Chondrocyte (in vitro differentiated cells): ENCODE measurements at regions not wholly inside any gene's neighbourhood (a gene's known extent, or its start where the extent isn't known, plus 50 kb on each side); places are given as distances from the start of the nearest gene placed in this dataset.
A peak's percentile ranks its signal among the peaks of the same experiment; 100 is the strongest.
"Not testable (repeated sequence)": the region's sequence is repeated elsewhere in the genome, so short reads cannot be mapped to it uniquely, and the experiment has no call there.

Source experiments
- DNase-seq: peaks from one replicate; pipeline ENCODE4 v3.0.0; 2021; ENCODE audit warnings: mixed read lengths, low spot score
- H3K27ac Mint-ChIP-seq: one replicate; pipeline ENCODE4 v1.8.0; 2021; ENCODE audit warnings: mild to moderate bottlenecking, moderate library complexity, mixed read lengths; ENCODE audit not compliant: unreplicated experiment
- H3K27me3 Mint-ChIP-seq: 2 replicates; pipeline ENCODE4 v1.8.0; 2021; ENCODE audit warnings: low read depth, mixed read lengths
- H3K36me3 Mint-ChIP-seq: 2 replicates; pipeline ENCODE4 v1.8.0; 2021; ENCODE audit warnings: low read depth, mixed read lengths
- H3K4me1 Mint-ChIP-seq: 2 replicates; pipeline ENCODE4 v1.8.0; 2021; ENCODE audit warnings: low read depth, mild to moderate bottlenecking, mixed read lengths
- H3K4me3 Mint-ChIP-seq: one replicate; pipeline ENCODE4 v1.8.0; 2021; ENCODE audit warnings: mild to moderate bottlenecking, moderate library complexity, mixed read lengths; ENCODE audit not compliant: unreplicated experiment
- H3K9me3 Mint-ChIP-seq: 2 replicates; pipeline ENCODE4 v1.8.0; 2021; ENCODE audit warnings: low read depth, mixed read lengths
- TF ChIP-seq, protein P1 (sequence below): fragments of 200-600 bp; sonication (generic); IDR thresholded peaks from 2 replicates; pipeline ENCODE4 v1.5.0; 2021; ENCODE audit warnings: antibody characterized with exemption, mild to moderate bottlenecking, moderate library complexity

DNA sequence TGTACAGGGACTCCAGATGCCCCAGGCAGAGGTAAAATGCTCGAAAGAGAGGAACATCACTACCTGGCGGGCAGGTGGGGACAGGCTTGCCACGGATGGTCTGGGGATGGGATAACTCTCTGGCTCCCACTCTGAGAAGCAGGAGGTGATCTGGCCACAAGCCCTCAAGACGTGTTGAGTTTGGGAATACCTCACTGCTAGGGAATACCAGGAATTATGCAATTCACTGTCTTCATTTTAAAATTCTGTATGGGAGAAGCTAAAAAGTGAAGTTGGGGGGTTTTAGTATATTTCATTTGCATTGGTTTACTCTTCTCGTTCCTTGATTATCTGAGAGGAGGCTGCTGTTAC lies 510.4 kb downstream of the CCDC171 start:
- DNase-seq, result no peak
- peaks cover 2% of the 10 kb centered on the region for H3K36me3 Mint-ChIP-seq
- no peaks in the 10 kb centered on the region for H3K9me3 Mint-ChIP-seq
- no peaks in the 10 kb centered on the region for H3K27me3 Mint-ChIP-seq
- no peak overlapping the region for H3K27ac Mint-ChIP-seq
- H3K4me3 Mint-ChIP-seq, result no peak overlapping the region
- peaks cover 12% of the 10 kb centered on the region for H3K4me1 Mint-ChIP-seq
- TF ChIP-seq, protein P1, sequence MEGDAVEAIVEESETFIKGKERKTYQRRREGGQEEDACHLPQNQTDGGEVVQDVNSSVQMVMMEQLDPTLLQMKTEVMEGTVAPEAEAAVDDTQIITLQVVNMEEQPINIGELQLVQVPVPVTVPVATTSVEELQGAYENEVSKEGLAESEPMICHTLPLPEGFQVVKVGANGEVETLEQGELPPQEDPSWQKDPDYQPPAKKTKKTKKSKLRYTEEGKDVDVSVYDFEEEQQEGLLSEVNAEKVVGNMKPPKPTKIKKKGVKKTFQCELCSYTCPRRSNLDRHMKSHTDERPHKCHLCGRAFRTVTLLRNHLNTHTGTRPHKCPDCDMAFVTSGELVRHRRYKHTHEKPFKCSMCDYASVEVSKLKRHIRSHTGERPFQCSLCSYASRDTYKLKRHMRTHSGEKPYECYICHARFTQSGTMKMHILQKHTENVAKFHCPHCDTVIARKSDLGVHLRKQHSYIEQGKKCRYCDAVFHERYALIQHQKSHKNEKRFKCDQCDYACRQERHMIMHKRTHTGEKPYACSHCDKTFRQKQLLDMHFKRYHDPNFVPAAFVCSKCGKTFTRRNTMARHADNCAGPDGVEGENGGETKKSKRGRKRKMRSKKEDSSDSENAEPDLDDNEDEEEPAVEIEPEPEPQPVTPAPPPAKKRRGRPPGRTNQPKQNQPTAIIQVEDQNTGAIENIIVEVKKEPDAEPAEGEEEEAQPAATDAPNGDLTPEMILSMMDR, result no peak

DNA sequence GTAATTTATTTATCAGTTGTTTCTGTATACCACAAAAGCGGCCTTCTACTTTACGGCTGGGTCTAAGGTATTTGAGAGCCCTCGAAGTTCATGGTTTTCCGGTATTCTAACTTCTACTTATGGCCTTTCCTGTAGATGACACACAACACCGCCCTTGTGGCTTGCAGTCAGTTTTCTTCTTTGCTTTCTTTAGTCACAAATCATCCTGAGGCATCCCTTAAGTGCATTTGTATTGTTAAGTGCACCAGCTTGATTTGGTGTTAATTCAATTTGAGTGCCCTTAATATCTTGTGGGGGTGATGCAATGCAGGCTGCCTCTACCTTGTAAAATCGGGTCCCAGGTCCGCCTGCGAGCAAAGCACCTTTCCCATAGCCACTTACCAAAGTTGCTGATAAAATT lies 511.9 kb downstream of the CCDC171 start:
- Mint-ChIP-seq H3K4me3 (no peak overlapping the region), H3K27ac (no peak overlapping the region), H3K36me3 (peaks cover 2% of the 10 kb centered on the region), H3K9me3 (no peaks in the 10 kb centered on the region), H3K4me1 (peaks cover 17% of the 10 kb centered on the region), H3K27me3 (no peaks in the 10 kb centered on the region)
- DNase-seq, result no peak
- TF ChIP-seq, protein P1, result no peak

DNA sequence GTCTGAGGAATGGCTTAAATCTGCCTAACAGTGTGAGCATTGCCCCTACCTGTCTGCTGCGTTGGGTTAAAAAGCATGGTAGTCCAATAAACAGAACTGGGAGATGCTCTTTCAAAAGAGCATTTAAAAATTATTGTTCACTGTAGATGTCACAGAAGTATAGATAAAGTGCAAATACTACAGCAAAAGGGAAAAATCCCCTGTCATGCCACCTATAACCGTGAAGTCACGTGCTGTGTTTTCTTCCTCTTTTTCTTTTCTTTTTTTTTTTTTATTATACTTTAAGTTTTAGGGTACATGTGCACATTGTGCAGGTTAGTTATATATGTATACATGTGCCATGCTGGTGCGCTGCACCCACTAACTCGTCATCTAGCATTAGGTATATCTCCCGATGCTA lies 513.4 kb downstream of the CCDC171 start:
- not testable (repeated sequence) for H3K27ac Mint-ChIP-seq, H3K4me3 Mint-ChIP-seq, H3K36me3 Mint-ChIP-seq

DNA sequence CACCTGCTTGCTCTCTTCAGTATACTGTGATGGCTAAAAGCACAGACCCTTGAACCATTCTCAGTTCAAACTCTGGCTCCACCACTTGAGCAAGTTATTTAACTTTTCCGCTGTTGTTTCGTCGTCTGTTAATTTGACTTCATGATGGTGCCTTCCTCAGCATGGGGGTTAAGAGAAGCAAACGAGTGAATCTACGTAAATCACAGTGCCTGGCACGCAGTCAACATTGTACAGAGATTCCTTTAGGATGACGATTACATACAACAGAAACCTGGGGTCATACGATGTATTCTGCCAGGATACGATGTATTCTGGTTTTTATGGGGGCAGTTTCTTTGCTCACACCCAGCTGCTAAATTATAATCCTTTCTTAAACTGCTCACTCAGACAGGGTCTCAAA lies 515.6 kb downstream of the CCDC171 start:
- H3K36me3 Mint-ChIP-seq, result peaks cover 2% of the 10 kb centered on the region
- H3K9me3 Mint-ChIP-seq, result peaks cover 6% of the 10 kb centered on the region
- DNase-seq, result no peak
- no peak overlapping the region for H3K27ac Mint-ChIP-seq
- H3K4me3 Mint-ChIP-seq, result no peak overlapping the region
- H3K4me1 Mint-ChIP-seq, result peaks cover 24% of the 10 kb centered on the region
- TF ChIP-seq, protein P1, result no peak
- no peaks in the 10 kb centered on the region for H3K27me3 Mint-ChIP-seq

More for the DNA sequence above, 513.4 kb downstream of the CCDC171 start:
- H3K27me3 Mint-ChIP-seq, DNase-seq, H3K9me3 Mint-ChIP-seq: not testable (repeated sequence)
- H3K4me1 Mint-ChIP-seq, result peaks cover 28% of the 10 kb centered on the region

- no peak overlapping the region for H3K4me3 Mint-ChIP-seq
- TF ChIP-seq, protein P1, result no peak
- H3K36me3 Mint-ChIP-seq, result peaks cover 2% of the 10 kb centered on the region
- no peaks in the 10 kb centered on the region for H3K27me3 Mint-ChIP-seq
- no peak overlapping the region for H3K27ac Mint-ChIP-seq
- DNase-seq, result no peak
- H3K4me1 Mint-ChIP-seq, result peaks cover 24% of the 10 kb centered on the region
- H3K9me3 Mint-ChIP-seq, result peaks cover 6% of the 10 kb centered on the region
Observed at GRCh38 chr9:16069249-16069648, 516.4 kb downstream of the CCDC171 start.

GRCh38 chr9:16069671-16070454 lies 517.0 kb downstream of the CCDC171 start:
- TF ChIP-seq, protein P1, result no peak
- no peak for DNase-seq
- Mint-ChIP-seq H3K36me3 (peaks cover 2% of the 10 kb centered on the region), H3K4me3 (no peak overlapping the region), H3K27me3 (no peaks in the 10 kb centered on the region), H3K4me1 (peaks cover 25% of the 10 kb centered on the region), H3K27ac (peak overlapping the region; percentile 1), H3K9me3 (peaks cover 6% of the 10 kb centered on the region)
